HL-60 (cell line): ENCODE measurements at regions not wholly inside any gene's neighbourhood (a gene's known extent, or its start where the extent isn't known, plus 50 kb on each side); places are given as distances from the start of the nearest gene placed in this dataset.

Experiments
- POLR2AphosphoS5 ChIP-seq: IDR thresholded peaks from 2 replicates; pipeline ENCODE4 v1.6.1; 2012; ENCODE audit warnings: low read depth
- REST ChIP-seq: IDR thresholded peaks from 2 replicates; pipeline ENCODE4 v1.6.1; 2012; ENCODE audit warnings: low read depth; ENCODE audit not compliant: insufficient replicate concordance
- TF ChIP-seq, protein P1 (sequence below): IDR thresholded peaks from one replicate; pipeline ENCODE4 v1.5.1; 2011; ENCODE audit warnings: low read length, control low read depth, inconsistent platforms; ENCODE audit not compliant: insufficient read depth

DNA sequence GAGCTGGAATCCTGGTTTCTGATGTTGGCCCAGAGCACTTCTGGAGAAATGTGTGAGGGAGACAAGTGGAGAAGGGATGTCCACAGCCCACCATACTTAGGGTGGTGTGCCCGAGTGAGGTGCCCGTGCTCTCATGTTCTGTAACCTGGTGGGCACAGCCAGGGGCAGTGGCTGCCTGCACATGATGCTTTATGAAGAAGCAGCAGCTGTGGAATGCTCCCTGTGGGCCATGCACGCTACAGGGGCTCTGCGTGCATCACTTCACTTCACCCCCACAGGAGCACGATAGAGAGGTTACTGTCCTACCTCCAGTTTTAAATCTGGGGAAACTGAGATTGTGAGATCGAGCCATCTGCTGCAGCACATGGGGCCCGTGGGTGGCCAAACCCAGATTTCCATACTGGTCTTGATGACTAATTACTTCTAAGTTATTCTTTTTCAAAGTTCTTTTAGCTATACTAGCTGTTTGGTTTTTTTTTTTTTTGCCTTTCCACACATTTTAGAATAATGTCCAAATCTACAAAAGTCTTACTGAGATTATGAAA lies 441.6 kb downstream of the GADD45G start:
- TF ChIP-seq, protein P1, sequence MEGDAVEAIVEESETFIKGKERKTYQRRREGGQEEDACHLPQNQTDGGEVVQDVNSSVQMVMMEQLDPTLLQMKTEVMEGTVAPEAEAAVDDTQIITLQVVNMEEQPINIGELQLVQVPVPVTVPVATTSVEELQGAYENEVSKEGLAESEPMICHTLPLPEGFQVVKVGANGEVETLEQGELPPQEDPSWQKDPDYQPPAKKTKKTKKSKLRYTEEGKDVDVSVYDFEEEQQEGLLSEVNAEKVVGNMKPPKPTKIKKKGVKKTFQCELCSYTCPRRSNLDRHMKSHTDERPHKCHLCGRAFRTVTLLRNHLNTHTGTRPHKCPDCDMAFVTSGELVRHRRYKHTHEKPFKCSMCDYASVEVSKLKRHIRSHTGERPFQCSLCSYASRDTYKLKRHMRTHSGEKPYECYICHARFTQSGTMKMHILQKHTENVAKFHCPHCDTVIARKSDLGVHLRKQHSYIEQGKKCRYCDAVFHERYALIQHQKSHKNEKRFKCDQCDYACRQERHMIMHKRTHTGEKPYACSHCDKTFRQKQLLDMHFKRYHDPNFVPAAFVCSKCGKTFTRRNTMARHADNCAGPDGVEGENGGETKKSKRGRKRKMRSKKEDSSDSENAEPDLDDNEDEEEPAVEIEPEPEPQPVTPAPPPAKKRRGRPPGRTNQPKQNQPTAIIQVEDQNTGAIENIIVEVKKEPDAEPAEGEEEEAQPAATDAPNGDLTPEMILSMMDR = no peak
- TF ChIP-seq REST = no peak
- TF ChIP-seq POLR2AphosphoS5 = no peak
